ENCODE measurements at regions not wholly inside any gene's neighbourhood (a gene's known extent, or its start where the extent isn't known, plus 50 kb on each side); places are given as distances from the start of the nearest gene placed in this dataset.

DNA sequence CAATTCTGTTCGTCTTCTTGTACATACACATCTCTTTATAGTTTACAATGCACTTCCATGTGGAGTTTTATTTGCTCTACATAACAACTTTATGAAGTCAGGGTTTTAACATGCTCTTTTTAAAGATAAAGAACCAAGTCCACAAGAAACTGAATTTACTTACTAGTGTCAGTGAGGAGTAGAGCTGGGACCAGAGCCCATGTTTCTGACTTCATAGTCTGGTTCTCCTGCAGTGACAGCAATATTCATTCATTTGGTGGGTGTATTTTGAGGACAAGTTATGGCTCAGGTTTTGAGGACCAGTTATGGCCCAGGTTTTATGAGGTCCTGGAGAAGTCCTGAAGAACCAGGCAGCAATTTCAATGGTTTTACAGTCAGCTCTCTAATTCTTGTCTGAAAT is 481.9 kb upstream of the TNC start:
- FAIRE-seq, result no peak
- no peak for DNase-seq (ENCODE audit: low spot score)

DNA sequence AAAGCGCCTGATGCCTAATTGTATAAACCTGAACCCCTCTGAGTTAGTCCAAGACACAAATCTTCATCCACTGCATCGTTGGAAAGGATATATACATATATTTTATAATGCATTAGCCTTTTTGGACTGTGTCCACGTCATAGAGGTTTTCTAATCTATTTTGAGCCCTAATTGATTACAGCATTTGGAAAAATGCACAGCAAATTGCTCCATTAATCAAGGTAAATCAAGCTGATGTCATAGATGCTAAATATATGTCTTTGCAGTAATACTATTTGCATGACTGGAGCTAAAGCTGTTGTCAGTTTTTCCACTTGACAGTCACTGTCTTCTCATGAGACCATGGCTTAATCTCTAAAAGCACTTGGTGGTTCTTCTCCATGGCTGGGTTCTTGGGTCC is 483.5 kb upstream of the TNC start:
- no peak for FAIRE-seq
- no peak for DNase-seq (ENCODE audit: low spot score)

DNA sequence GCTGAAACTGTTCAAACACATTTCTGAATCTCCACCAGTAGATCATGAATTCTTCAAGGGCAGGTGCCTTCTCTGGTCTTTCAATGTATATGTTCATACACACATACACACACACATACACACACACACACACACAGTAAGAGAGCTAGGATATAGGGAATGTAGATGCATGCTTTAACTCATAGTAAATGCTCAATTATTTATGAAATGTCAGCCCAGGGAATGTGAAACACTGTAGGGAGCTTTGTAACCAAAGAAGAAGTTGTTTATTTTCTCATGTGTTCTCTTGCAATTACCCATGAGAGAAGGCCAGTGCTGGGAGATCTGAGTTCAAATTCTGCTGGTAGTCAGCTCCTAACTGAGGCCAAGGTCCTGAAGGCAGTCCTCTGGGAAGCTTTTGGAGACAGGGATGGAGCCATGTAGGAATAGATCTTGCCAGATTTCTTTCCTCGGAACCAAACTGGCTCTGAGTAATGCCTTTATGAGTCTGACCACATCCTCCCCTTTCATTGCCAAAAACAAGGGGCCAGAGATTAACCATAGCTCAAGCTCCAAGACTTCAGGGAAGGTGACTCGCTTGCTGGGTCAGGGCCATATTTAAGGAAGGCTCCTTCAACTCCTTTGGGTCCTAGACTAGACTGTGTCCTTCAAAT is 487.0 kb upstream of the TNC start:
- DNase-seq (ENCODE audit: low spot score) (peak; percentile 41), FAIRE-seq (no peak)

DNA sequence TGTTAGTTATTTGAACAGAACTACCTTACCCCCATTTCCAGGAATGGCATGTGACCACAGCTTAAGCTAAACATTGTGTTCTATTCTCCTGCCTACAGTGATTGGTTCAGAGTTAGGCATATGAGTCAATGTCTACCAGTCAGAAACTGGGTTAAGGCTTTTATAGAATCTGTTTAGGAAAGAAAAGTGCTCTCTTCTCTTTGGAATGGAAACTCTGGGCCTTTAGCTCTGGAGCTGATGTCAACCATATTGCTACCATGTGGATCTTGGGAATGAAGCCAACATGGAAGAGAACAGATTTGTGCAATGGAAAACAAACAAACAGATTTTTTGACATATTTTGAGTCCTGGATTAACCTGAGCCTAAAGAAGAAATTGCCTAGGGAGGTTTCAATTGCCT is 488.9 kb upstream of the TNC start:
- FAIRE-seq (no peak), DNase-seq (ENCODE audit: low spot score) (no peak)

DNA sequence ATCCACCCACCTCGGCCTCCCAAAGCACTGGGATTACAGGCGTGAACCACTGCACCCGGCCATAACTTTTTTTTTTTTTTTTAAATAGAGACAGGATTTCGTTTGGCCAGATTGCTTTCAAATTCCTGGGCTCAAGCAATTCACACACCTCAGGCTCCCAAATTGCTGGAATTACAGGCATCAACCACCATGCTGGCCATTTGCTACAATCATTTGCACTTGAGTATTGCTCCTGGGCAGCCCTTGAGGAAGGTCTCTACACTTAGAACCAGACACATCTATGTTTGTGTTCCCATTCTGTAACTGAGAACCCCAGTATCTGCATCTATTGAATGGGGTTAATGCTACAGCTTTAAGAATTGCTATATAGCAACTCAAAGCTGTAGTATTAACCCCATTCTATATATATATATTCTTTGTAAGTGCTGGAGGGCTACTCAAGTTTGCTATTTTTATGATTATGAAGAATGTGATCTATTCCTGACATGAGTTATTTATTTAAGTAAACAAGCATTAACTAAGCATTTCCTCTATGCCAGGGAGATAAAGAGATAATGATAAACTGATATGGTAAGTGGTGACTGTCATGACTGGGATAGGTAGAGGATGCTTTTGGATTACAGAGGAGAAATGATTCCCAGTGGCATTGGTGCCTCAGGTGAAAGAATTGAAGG is 496.5 kb upstream of the TNC start:
- no peak for DNase-seq (ENCODE audit: low spot score)
- no peak for FAIRE-seq

DNA sequence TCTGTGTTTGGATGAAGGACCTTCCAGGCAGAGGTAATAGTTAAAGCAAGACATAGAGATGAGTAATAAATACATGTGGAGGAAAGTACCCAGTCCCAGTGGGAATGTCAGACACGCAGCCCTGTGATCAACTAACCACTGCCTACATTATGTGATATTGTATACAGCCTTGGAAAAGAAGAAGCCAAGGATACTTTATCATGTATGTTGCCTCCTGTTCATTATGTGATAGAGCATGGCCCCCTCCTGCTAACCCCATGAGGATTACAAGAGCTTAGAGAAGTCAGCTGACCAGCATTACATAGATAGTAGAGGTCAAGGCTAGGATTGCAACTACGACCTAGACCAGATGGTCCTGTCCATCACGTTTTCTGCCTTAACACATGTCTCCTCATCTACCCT is 497.0 kb upstream of the TNC start:
- FAIRE-seq (no peak), DNase-seq (ENCODE audit: low spot score) (no peak)

DNA sequence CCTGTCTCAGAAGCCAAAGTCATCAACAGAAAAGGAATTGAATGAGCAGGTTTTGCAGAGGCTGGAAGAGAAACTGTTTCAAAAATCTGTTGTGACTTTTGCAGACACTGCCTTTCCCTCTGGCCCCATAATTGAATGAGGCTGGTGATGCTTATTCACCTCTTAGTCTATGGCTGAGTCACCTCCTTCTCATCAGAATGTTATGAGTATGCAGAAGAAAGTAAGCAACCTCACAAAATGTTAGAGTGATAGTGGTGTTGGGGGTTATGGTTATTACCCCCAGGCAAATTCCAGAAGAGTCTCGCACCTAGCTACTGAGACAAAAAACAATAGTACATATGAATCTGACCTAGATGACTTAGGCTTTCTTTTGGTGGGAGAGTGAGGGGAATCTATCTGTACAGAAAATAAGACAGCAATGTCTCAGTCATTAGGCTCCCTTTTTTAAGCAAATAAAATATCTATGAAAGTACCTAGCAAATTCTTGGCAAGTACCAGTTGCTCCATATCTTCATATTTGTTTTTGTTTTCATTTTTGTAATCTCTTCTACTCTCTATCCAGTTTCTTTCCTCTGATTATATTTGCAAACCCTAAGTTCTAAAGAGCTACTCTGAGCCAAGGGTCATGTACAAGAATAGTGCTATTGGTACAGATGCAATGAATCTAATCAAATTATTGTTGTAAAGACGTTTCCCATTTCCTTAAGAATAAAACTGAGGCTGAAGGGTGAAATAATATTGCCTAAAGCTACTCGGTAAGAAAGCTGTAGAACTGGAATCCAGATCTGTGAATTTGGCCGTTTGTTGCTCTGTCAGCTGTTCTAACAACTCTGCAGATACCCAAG is 498.1 kb upstream of the TNC start:
- FAIRE-seq (no peak), DNase-seq (ENCODE audit: low spot score) (peak; percentile 44)

DNA sequence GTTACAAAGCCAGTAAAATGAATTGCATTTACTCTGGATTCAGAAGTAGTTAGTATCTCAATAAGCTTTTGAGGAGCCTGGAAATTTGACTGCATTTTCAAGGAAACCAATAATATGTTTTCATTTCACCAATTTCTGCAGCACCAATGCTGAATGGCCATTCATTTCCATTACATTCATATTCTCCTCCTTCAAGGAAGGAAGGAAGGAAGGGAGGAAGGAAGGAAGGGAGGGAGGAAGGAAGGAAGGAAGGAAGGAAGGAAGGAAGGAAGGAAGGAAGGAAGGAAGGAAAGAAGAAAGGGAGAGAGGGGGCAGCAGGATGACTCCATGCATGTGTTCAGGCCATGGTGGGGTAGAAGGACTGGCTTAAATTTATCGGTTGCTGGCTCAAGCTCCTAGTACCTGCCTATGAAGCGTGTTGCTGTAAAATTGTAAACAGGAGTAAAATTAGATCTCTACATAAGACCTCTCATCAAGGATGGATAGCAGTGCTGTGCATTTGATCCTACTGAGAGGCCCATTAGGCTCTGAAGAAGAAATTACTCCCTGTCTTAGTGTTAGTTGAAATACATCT is 498.8 kb upstream of the TNC start:
- DNase-seq (ENCODE audit: low spot score) (no peak), FAIRE-seq (no peak)

DNA sequence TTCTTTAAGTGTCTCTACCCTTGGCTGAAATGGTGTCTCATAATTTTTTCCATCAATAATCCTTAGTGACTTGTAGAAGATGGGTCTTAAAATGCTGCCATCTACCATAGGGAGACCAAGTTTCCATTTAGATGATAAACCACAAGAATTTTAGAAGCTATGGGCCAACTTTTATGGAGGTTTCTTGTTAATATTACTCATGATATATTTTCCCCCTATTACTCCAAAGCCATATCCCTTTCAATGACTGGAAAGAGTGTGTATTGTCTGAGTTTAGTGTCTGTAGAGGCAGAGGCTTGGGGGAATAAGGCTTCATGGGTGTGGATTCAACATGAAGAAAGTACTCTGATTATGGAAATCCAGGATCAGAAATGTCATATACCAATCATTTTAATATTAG is 507.3 kb upstream of the TNC start:
- FAIRE-seq, result no peak

DNA sequence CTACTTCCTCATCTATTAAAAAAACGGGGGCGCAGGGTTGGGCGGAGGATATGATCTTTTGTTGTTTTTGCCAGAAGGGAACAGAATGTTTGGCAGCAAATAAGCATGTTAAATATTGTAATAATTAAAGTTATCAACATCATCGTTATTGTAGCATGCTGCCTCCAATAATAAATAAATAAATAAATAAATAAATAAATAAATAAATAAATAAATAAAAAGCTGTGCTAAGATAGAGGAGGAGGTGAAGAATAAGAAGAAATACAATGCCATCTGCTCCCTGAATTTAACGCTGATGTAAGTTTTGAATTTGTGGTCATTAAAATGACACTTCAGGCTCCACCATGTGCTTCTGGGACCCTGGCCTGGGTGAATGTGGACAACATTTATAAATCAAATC is 508.0 kb upstream of the TNC start:
- DNase-seq (ENCODE audit: low spot score) (no peak), FAIRE-seq (no peak)

More for the DNA sequence above, 507.3 kb upstream of the TNC start:
- no peak for DNase-seq (ENCODE audit: low spot score)

DNA sequence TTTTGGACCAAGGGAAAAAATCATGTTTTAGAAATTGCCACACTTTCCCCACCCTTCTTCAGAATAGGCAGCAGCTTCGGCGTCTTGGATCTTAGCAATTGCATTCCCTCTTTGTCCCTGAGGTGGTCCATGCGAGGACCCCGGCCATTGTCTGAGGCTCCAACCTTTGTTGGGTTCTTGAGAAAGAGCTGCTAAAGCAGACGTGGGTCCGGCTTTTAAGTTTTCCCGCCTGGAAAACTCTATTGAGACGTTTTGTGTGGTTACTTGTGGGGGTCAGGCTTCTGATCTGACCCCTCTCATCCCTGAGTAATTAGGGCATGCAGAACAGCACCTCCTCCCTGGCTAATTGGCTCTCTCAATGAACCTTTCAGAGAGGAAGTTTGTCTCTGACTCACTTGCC is 509.6 kb upstream of the TNC start:
- DNase-seq (ENCODE audit: low spot score) (no peak), FAIRE-seq (no peak)

DNA sequence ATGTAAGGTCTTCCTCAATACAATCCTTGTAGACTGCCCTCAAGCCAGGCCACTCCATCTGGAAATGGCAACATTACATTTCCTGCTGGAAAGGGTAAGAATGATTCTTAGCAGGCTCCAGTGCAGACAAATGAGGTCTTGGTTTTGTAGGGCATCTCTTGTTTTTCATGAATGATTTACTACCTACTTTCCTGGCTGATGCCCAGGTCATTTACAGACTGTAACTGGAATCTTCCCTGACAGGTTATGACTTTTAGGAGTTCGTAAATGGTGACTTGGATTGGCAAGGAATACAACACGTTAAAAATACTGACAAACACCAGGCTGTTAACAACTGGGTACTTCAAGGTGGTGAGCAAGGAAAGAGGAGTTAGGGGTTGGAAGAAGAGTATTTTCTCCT is 510.5 kb upstream of the TNC start:
- FAIRE-seq (no peak), DNase-seq (ENCODE audit: low spot score) (no peak)

DNA sequence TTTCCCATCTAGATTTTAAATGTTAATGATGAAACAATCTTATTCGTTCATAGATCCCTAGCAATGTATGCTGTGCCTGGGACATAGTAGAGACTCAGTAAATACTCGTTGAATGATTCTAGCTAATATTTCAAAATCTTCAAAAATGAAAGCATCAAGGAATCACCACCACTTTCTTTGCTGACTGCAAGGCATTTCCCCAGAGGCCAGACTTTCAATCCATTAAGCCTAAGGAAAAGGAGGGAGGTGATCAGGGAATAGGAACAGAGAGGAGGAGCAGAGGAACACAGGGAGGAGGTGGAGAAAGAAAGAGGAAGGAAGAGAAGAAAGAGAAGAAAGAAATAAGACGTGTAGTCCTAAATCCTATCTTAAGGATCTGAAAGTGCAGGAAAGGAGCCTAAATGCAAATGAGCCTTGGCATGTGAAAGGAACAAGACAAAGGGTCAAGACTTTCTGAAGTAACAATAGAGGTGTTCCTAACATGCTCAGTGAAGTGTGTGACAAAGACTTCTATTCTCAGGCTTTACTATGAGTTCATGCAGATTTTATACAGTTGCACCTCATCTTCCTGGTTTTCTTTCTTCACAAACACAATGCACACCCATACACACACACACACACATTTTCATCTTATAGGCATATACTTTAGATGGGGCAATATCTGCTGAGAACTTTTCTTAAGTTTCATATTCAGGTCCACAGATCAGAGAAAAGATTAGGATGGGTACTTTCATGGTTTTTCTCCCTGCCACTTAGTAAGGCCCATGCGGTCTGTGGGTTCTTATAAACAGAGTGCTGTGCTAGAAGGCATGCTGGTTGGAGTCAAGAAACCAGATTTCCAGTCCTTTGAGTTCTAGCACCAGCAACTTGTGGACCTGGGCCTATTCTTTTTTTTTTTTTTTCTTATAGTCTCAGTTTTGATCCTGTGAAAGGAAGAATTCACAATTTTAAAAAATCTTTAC is 512.2 kb upstream of the TNC start:
- FAIRE-seq (no peak), DNase-seq (ENCODE audit: low spot score) (no peak)

DNA sequence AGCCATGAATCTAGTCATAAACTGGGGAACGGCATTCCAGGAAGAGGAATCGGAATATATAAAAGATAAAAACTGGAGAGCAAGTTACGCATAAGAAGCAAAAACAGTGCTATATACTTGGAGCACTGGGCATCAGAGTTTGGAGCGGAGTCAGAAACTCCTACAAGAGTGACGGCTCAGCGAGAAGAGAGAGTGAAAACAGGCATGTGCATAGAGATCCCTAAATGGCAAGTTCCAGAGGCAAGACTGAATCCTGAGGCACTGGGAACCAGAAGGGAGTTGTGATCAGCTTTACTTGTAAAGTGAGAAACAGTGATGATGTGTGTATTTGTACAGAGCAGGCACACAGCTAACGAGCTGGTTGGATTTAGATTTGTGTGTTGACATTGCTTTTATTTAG is 514.4 kb upstream of the TNC start:
- FAIRE-seq (no peak), DNase-seq (ENCODE audit: low spot score) (no peak)

DNA sequence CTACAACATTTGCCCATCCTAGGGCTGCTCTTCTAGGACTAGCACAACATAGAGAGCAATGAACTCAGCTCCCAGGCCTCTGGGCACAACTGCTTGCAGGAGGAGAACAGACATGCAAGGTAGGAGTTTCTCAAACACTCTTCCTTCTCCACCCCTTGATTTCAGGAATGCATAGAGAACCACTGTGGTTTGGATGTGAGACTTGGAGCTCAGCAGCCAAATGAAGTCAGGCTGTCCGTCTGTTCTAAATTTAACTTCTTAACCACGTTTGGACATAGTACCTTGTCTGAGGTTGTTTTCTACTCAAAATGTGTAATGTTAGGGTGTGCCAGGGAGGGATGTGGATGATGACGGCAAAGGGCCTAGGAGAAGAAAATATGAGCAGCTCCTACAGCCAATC is 515.1 kb upstream of the TNC start:
- FAIRE-seq (no peak), DNase-seq (ENCODE audit: low spot score) (no peak)

DNA sequence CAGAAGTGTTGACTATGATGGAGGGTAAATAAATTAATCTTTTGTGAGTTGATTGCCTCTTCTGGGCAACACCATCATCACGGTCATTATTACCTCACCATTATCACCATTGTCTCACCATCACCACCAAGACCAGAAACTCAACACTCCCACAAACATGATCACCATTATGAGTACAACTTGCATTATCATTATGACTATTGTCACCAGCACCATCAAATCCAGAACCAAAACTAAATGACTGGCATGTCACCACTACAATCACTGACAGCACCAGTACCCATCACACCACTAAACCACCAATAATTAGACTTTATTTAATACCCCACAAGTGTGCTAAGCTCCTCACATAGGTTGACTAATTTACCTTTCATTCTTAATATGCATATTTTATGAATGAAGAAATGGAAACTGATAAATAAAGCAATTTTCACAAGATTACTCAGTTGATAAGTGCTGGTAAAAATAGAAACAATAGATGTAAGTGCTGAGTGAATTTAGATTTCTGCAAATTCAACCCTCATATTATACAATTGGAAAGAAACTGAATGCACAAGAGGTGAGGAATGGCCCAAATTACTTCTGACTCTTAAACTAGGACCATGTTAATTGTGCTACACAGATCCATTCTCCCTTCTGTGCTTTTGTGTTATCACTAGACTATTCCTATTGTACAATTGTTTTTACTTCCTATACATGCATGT is 517.8 kb upstream of the PAPPA start:
- FAIRE-seq (no peak), DNase-seq (ENCODE audit: low spot score) (no peak)

DNA sequence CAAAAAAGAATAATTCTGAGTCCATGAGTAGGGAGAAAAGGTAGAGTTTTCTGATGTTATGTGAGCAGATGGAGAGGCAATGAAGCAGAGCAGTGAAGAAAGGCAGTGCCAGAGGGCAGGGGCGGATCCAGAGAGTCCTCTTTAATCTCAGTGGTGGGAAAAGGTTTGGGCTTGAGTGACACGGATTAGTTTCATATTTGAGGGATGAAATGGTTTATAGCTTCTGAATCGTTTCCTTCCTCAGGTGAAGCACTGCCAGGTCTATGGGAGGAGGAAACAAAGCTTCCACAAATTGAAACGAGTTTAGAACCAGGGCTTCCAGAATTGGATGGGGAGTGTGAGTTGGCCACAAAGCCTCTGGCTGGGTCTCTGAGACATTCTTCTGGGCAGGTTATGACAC is 517.0 kb upstream of the PAPPA start:
- no peak for FAIRE-seq

DNA sequence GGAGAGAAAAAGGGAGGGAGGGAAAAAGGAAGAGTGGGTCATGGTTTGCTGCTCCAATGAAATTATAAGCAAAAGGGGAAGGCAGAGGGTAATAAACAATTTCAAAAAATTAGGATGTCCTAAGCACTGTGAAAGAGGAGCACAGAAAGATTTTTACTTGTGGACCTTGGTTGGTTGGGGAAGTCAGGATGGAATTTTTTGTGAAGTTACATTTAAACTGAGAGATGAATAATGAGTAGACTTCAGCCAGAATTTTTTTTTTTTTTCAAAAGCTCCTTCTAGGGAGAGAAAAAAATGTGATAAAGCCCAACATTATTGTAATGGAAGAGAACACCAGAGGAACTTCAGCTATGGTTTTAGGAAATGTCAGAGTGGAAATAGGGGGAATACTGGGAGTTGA is 515.9 kb upstream of the PAPPA start:
- DNase-seq (ENCODE audit: low spot score), result no peak
- no peak for FAIRE-seq

More for the DNA sequence above, 517.0 kb upstream of the PAPPA start:
- no peak for DNase-seq (ENCODE audit: low spot score)

DNA sequence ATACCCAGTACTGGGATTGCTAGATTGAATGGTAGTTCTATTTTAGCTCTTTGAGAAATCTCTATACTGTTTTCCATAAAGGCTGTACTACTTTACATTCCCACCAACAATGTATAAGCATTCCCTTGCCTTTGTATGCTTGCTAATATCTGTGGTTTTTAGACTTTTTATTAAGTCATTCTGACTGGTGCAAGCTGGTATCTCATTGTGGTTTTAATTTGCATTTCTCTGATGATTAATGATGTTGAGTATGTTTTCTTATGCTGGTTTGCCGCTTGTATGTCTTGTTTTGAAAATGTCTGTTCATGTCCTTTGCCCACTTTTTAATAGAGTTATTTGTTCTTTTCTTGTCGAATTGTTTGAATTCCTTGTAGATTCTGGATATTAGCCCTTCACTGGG is 512.7 kb upstream of the PAPPA start:
- no peak for FAIRE-seq
- no peak for DNase-seq (ENCODE audit: low spot score)

DNA sequence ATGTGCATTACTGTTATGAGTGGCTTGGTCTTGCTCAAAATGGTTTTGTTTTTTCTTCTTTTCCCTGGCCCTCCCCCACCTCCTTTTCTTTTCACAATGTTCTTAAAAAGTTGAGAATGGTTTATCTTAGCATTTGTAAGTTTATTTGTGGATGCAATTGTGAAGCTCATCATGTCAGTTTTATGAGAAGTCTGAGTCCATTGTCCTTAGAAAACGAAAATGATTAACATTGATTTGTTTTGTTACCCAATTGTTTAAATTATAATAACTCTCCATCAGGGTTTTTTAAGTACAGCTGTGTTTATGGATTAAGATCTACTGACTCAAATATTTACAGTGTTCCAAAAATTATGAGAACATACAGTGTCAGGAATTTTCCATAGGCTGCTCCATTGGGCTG is 511.3 kb upstream of the PAPPA start:
- FAIRE-seq (no peak), DNase-seq (ENCODE audit: low spot score) (no peak)

Measured in urothelium cell line (cell line).